Upper lobe of left lung (tissue), 6 donors: ENCODE measurements at regions not wholly inside any gene's neighbourhood (a gene's known extent, or its start where the extent isn't known, plus 50 kb on each side); places are given as distances from the start of the nearest gene placed in this dataset.

ENCODE experiments used
- ATAC-seq, 2 donors: fragments of 200-7000 bp; cut with Tn5 transposase; one replicate each; pipeline ENCODE4 v1.9.1; 2022; ENCODE audit warnings: mild to moderate bottlenecking in 2 of 2, moderate library complexity in 2 of 2; ENCODE audit not compliant: low FRiP score in 2 of 2
- DNase-seq, 2 donors: peaks; one replicate each; pipeline ENCODE4 v3.0.0-alpha.2; 2019 to 2020
- H3K27ac ChIP-seq, 4 donors: fragments of 200-600 bp; sonication (generic); one replicate each; pipeline ENCODE4 v1.5.1; 2016 to 2019
- H3K27me3 ChIP-seq, 4 donors: fragments of 200-600 bp; sonication (generic); one replicate each; pipeline ENCODE4 v1.5.1; 2017 to 2019
- H3K36me3 ChIP-seq, 4 donors: fragments of 200-600 bp; sonication (generic); one replicate each; pipeline ENCODE4 v1.5.1; 2016 to 2019
- H3K4me1 ChIP-seq, 4 donors: fragments of 200-600 bp; sonication (generic); one replicate each; pipeline ENCODE4 v1.5.1; 2018 to 2019
- H3K4me3 ChIP-seq, 4 donors: fragments of 200-600 bp; sonication (generic); one replicate each; pipeline ENCODE4 v1.5.1; 2017 to 2019; ENCODE audit warnings: mild to moderate bottlenecking in 2 of 4, moderate library complexity in 1 of 4
- H3K9me3 ChIP-seq, 4 donors: fragments of 200-600 bp; sonication (generic); one replicate each; pipeline ENCODE4 v1.5.1; 2018 to 2019
- EP300 ChIP-seq, 4 donors: sonication (generic); formaldehyde crosslinking; IDR thresholded peaks; one replicate each; pipeline ENCODE4 v1.5.1; 2017; ENCODE audit warnings: antibody characterized with exemption in 4 of 4, control low read depth in 2 of 4
- POLR2A ChIP-seq, 4 donors: fragments of 450-650 bp; IDR thresholded peaks; one replicate each; pipeline ENCODE4 v1.5.1; 2016 to 2017; ENCODE audit warnings: antibody characterized with exemption in 4 of 4, mild to moderate bottlenecking in 2 of 4
- POLR2AphosphoS5 ChIP-seq, 2 donors: sonication (generic); formaldehyde crosslinking; IDR thresholded peaks; one replicate each; pipeline ENCODE4 v1.5.1; 2017; ENCODE audit warnings: antibody characterized with exemption in 2 of 2
- WGBS, 2 donors: methylation state at CpG; one replicate each; pipeline ENCODE4 v1.1.5; 2017 to 2018; 5-methylcytosine and 5-hydroxymethylcytosine counted together
- TF ChIP-seq, protein P1 (sequence below), 6 experiments: fragments of 450-650 bp in 4 of 6; fragments of 200-600 bp in 2 of 6; sonication (generic) in 2 of 6; IDR thresholded peaks; one replicate each; pipeline ENCODE4 v1.5.1; 2016 to 2019; ENCODE audit warnings: antibody characterized with exemption in 6 of 6
- donor health status: DM: no; HTN: no; CAD: no; lungs with moderate emphysema.
- donor health status: DM: no; HTN: yes; CAD: no; lungs with severe emphysema.

DNA sequence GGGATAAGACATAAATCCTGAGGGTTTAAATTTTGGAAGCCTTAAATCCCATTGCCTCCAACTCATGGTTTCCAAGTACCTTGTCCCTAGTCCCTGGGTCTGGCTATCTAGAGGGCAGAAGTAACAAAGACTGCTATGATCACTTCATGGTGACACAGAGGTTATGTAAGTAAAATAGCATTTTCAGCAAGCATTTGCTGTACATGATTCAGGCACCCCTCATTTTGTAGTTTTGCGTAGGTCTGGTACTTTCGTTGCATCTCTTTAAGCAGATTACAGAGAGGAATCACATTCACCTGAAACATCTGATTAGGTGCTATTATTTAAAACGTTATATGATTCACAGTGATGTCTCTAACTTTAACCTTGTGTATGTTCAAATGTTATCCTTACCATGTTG, 480.1 kb downstream of the XIRP2 start:
- no peaks in the 10 kb centered on the region for H3K9me3 ChIP-seq
- H3K36me3 ChIP-seq = no peaks in the 10 kb centered on the region
- DNase-seq = no peak
- no peak overlapping the region for H3K4me3 ChIP-seq
- H3K27me3 ChIP-seq = no peaks in the 10 kb centered on the region
- H3K4me1 ChIP-seq = no peaks in the 10 kb centered on the region
- TF ChIP-seq, protein P1, sequence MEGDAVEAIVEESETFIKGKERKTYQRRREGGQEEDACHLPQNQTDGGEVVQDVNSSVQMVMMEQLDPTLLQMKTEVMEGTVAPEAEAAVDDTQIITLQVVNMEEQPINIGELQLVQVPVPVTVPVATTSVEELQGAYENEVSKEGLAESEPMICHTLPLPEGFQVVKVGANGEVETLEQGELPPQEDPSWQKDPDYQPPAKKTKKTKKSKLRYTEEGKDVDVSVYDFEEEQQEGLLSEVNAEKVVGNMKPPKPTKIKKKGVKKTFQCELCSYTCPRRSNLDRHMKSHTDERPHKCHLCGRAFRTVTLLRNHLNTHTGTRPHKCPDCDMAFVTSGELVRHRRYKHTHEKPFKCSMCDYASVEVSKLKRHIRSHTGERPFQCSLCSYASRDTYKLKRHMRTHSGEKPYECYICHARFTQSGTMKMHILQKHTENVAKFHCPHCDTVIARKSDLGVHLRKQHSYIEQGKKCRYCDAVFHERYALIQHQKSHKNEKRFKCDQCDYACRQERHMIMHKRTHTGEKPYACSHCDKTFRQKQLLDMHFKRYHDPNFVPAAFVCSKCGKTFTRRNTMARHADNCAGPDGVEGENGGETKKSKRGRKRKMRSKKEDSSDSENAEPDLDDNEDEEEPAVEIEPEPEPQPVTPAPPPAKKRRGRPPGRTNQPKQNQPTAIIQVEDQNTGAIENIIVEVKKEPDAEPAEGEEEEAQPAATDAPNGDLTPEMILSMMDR (IDR thresholded peaks at IDR 0.05) = no peak
- TF ChIP-seq POLR2A (IDR thresholded peaks at IDR 0.05) (no peak), POLR2AphosphoS5 (IDR thresholded peaks at IDR 0.05) (no peak), EP300 (IDR thresholded peaks at IDR 0.05) (no peak)
- WGBS, 2 donors = 87 to 93% methylated on average over 3 of the region's 3 CpGs
- no peak overlapping the region for H3K27ac ChIP-seq
- ATAC-seq = no peak

DNA sequence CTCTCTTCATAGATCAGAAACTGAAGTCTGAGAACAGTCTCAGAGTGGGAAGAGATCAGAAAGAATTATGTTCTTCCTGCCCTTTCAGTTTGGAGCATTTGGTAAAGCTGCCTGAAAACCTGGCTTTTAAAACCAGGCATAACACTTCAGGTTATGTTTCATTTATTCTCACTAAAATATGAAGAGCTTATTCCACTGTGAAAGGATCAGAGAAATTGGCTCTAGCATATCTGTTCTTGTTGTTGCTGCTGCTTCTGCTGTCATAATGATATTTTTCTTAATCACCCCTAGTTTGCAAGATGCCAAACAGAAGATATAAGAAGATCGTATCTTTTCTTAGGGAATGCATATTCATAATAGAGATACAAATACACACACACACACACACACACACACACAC, 476.9 kb downstream of the XIRP2 start:
- H3K27ac ChIP-seq = no peak overlapping the region
- WGBS, 2 donors = 83 to 94% methylated on average over 1 of the region's 1 CpG
- DNase-seq (no peak), ATAC-seq (no peak)
- H3K4me1 ChIP-seq = no peaks in the 10 kb centered on the region
- no peak overlapping the region for H3K4me3 ChIP-seq
- TF ChIP-seq, protein P1 (IDR thresholded peaks at IDR 0.05) = no peak
- TF ChIP-seq POLR2AphosphoS5 (IDR thresholded peaks at IDR 0.05) (no peak), EP300 (IDR thresholded peaks at IDR 0.05) (no peak), POLR2A (IDR thresholded peaks at IDR 0.05) (no peak)
- H3K36me3 ChIP-seq = no peaks in the 10 kb centered on the region
- H3K9me3 ChIP-seq = no peaks in the 10 kb centered on the region
- no peaks in the 10 kb centered on the region for H3K27me3 ChIP-seq

DNA sequence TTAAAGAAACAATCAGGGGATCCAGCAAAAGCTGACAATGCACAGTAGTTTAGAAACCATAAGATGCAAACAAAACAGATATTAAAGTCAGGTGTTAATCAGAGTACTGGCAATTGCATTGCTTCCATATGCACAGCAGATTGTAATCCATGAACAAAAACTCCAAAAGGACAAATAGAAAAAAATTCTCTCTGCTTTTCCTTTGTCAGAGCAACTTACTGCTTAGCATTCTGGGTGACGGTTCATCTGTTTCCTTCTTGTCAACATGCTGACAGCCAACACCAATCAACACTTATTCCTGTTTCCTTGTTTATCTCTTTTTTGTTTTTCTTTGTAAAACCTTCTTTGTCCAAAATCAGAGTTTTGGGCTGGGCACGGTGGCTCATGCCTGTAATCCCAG, 473.1 kb downstream of the XIRP2 start:
- H3K27me3 ChIP-seq = no peaks in the 10 kb centered on the region
- ATAC-seq (no peak), DNase-seq (no peak)
- 20 to 32% methylated on average over 2 of the region's 2 CpGs for WGBS, 2 donors
- no peaks in the 10 kb centered on the region for H3K36me3 ChIP-seq
- no peak overlapping the region for H3K27ac ChIP-seq
- TF ChIP-seq POLR2A (IDR thresholded peaks at IDR 0.05) (no peak), POLR2AphosphoS5 (IDR thresholded peaks at IDR 0.05) (no peak)
- TF ChIP-seq, protein P1 (IDR thresholded peaks at IDR 0.05) = no peak
- no peaks in the 10 kb centered on the region for H3K9me3 ChIP-seq
- no peaks in the 10 kb centered on the region for H3K4me1 ChIP-seq
- no peak overlapping the region for H3K4me3 ChIP-seq

DNA sequence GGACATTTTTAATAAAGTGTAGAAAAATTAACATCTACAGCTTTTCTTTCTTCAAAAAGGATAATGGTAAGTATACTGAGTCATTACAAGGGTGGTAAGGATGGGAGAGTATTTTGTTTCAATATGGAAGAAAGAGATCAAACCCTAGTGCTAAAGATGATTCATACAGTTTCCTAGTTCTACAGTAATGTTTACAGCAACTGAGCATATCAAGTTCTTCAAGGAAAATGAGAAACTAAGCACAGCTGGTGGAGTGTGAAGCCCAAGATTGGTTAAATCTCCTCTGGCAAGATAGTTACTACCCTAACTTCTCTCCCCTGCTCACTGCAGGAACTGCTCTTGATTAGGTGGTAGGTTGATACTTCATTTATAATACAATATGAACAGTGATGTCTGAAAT, 467.5 kb downstream of the XIRP2 start:
- no peaks in the 10 kb centered on the region for H3K27me3 ChIP-seq
- DNase-seq (no peak), ATAC-seq (no peak)
- H3K9me3 ChIP-seq = no peaks in the 10 kb centered on the region
- no peak overlapping the region for H3K27ac ChIP-seq
- TF ChIP-seq EP300 (IDR thresholded peaks at IDR 0.05) (no peak), POLR2A (IDR thresholded peaks at IDR 0.05) (no peak), POLR2AphosphoS5 (IDR thresholded peaks at IDR 0.05) (no peak)
- TF ChIP-seq, protein P1 (IDR thresholded peaks at IDR 0.05) = no peak
- no peaks in the 10 kb centered on the region for H3K4me1 ChIP-seq
- no peak overlapping the region for H3K4me3 ChIP-seq
- no peaks in the 10 kb centered on the region for H3K36me3 ChIP-seq

DNA sequence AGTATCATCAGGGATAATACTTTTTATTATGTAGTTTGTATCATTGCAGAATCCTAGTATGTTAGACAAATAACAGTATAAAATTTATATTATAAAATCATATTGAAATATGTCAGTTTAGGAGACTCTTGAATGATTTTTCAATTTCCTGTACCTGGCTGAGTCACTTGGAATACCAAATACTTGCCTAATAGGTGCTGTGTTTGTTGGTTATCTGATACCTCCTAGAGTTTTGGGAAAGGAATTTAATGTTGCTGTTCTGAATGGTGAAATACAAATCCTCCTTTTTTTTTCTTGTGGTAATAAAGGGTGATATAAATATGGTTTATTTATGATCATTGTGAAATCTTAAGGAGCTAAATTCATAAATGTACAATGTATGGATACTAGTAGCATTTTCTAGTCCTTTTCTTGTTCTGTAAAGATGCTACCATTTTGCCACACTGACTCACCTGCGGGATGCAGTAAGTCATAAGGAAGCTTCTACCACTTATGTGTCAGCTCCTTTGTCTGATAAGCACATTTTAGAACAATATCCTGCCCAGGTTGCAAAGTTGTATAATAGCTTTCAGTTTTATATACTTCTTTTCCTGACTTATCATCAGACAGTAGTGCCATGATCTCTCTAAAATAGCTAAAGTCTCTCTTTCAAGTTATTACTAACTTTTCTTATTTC, 465.5 kb downstream of the XIRP2 start:
- no peak for TF ChIP-seq POLR2A (IDR thresholded peaks at IDR 0.05)
- no peak for TF ChIP-seq EP300 (IDR thresholded peaks at IDR 0.05)
- TF ChIP-seq, protein P1 (IDR thresholded peaks at IDR 0.05) = no peak
- TF ChIP-seq POLR2AphosphoS5 (IDR thresholded peaks at IDR 0.05) = no peak
- H3K9me3 ChIP-seq = no peaks in the 10 kb centered on the region
- ATAC-seq (no peak), DNase-seq (no peak)
- no peak overlapping the region for H3K4me3 ChIP-seq
- H3K27me3 ChIP-seq = no peaks in the 10 kb centered on the region
- no peak overlapping the region for H3K27ac ChIP-seq
- no peaks in the 10 kb centered on the region for H3K4me1 ChIP-seq
- no peaks in the 10 kb centered on the region for H3K36me3 ChIP-seq
- WGBS, 2 donors = 83 to 88% methylated on average over 1 of the region's 1 CpG
